ENCODE measurements at regions not wholly inside any gene's neighbourhood (a gene's known extent, or its start where the extent isn't known, plus 50 kb on each side); places are given as distances from the start of the nearest gene placed in this dataset.

DNA sequence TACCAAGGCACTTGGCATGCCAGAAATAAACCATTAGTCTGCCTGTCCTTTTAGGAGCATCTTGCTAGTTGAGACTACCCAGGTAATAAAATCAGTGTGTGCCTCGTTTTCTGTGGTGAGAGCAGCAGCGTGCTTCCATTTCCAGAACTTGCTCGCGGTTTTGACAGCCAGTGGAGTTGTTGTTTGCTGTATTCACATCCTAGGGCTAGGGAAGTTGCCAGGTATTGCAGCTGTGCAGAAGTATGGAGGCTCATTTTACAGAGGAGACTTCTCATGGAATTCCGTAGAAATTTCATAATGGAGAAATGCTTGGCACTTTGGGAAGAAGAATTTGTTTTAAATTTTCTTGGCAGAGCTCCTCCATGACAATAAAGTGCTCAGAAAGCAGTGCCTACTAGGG, 1355.1 kb upstream of the ZEB2 start:
- DNase-seq: no peak
- no peaks in the 10 kb centered on the region for H3K36me3 ChIP-seq
- intact Hi-C loops (cut with DNase I; ENCODE audit: low total_unique reads): no loop called here
- no peak overlapping the region for H3K27ac ChIP-seq
- no peak for TF ChIP-seq POLR2A (IDR thresholded peaks at IDR 0.05)
- no peak for TF ChIP-seq CTCF (IDR thresholded peaks at IDR 0.05)
- no peak overlapping the region for H3K4me3 ChIP-seq
- no peaks in the 10 kb centered on the region for H3K27me3 ChIP-seq
- no peaks in the 10 kb centered on the region for H3K4me1 ChIP-seq
- H3K9me3 ChIP-seq: no peaks in the 10 kb centered on the region

- H3K4me1 ChIP-seq: no peaks in the 10 kb centered on the region
- intact Hi-C loops (cut with DNase I; ENCODE audit: low total_unique reads): no loop called here
- no peak overlapping the region for H3K4me3 ChIP-seq
- TF ChIP-seq POLR2A (IDR thresholded peaks at IDR 0.05) (no peak), CTCF (IDR thresholded peaks at IDR 0.05) (no peak)
- no peak for DNase-seq
- no peaks in the 10 kb centered on the region for H3K9me3 ChIP-seq
- H3K27ac ChIP-seq: no peak overlapping the region
- H3K27me3 ChIP-seq: no peaks in the 10 kb centered on the region
- no peaks in the 10 kb centered on the region for H3K36me3 ChIP-seq
Observed at GRCh38 chr2:145874466-145874865, 1354.5 kb upstream of the ZEB2 start.

- Histone ChIP-seq H3K4me3 (no peak overlapping the region), H3K9me3 (no peaks in the 10 kb centered on the region), H3K4me1 (no peaks in the 10 kb centered on the region), H3K27ac (no peak overlapping the region), H3K27me3 (no peaks in the 10 kb centered on the region), H3K36me3 (no peaks in the 10 kb centered on the region)
- DNase-seq: no peak
- no peak for TF ChIP-seq POLR2A (IDR thresholded peaks at IDR 0.05)
- TF ChIP-seq CTCF (IDR thresholded peaks at IDR 0.05): no peak
- intact Hi-C loops (cut with DNase I; ENCODE audit: low total_unique reads): no loop called here
Observed at GRCh38 chr2:145864501-145864900, 1344.6 kb upstream of the ZEB2 start.

DNA sequence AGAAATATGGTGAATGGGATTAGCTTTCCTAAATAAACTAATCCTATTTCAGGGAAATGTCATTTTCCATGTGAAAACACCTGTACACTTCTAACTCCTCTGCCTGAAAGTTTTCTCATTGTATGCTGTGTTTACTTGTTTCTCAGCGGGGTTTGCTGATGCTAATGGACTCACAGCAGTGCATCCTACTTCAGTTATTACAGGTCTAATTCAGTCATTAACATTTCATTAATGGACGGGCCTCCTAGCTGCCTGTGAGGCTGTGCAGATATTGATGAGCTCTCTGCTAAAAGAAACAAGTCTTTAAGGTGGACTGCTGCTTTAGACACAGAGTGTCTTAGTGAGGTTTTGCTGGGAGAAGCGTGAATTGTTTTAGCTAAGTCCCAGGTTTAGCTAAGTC, 1342.0 kb upstream of the ZEB2 start:
- no peaks in the 10 kb centered on the region for H3K36me3 ChIP-seq
- H3K27me3 ChIP-seq: no peaks in the 10 kb centered on the region
- no peaks in the 10 kb centered on the region for H3K4me1 ChIP-seq
- no peak for DNase-seq
- H3K4me3 ChIP-seq: no peak overlapping the region
- intact Hi-C loops (cut with DNase I; ENCODE audit: low total_unique reads): no loop called here
- TF ChIP-seq CTCF (IDR thresholded peaks at IDR 0.05) (no peak), POLR2A (IDR thresholded peaks at IDR 0.05) (no peak)
- no peaks in the 10 kb centered on the region for H3K9me3 ChIP-seq
- H3K27ac ChIP-seq: no peak overlapping the region

GRCh38 chr2:145860083-145860482, 1340.2 kb upstream of the ZEB2 start:
- Histone ChIP-seq H3K27me3 (no peaks in the 10 kb centered on the region), H3K9me3 (no peaks in the 10 kb centered on the region), H3K4me1 (no peaks in the 10 kb centered on the region), H3K27ac (no peak overlapping the region), H3K4me3 (no peak overlapping the region), H3K36me3 (no peaks in the 10 kb centered on the region)
- intact Hi-C loops (cut with DNase I; ENCODE audit: low total_unique reads): no loop called here
- no peak for DNase-seq
- TF ChIP-seq CTCF (IDR thresholded peaks at IDR 0.05) (no peak), POLR2A (IDR thresholded peaks at IDR 0.05) (no peak)

All from uterus (tissue), 3 donors.